ENCODE measurements at regions not wholly inside any gene's neighbourhood (a gene's known extent, or its start where the extent isn't known, plus 50 kb on each side); places are given as distances from the start of the nearest gene placed in this dataset.

GRCh38 chr11:69359735-69360480, 66.0 kb downstream of the MYEOV start:
- WGBS, 2 donors, result 74 to 81% methylated on average over 4 of the region's 5 CpGs
- intact Hi-C loops (cut with DNase I), result no loop called here
- no peak overlapping the region for H3K4me3 ChIP-seq
- no peak for DNase-seq
- peaks cover 0 to 24% (median 0%) of the 10 kb centered on the region in 4 donors for H3K27me3 ChIP-seq
- TF ChIP-seq CTCF (IDR thresholded peaks at IDR 0.05) (no peak), POLR2A (IDR thresholded peaks at IDR 0.05) (no peak)
- no peak overlapping the region for H3K27ac ChIP-seq
- H3K4me1 ChIP-seq, result no peaks in the 10 kb centered on the region
- peaks cover 0 to 10% (median 6%) of the 10 kb centered on the region in 3 donors for H3K9me3 ChIP-seq
- no peaks in the 10 kb centered on the region for H3K36me3 ChIP-seq

- peaks cover 0 to 10% (median 6%) of the 10 kb centered on the region in 3 donors for H3K9me3 ChIP-seq
- no peak overlapping the region for H3K27ac ChIP-seq
- H3K4me3 ChIP-seq, result no peak overlapping the region
- no peaks in the 10 kb centered on the region for H3K4me1 ChIP-seq
- H3K27me3 ChIP-seq, result peaks cover 0 to 20% (median 0%) of the 10 kb centered on the region in 4 donors
- no peak for DNase-seq
- WGBS, 2 donors, result 96% methylated on average over 3 of the region's 3 CpGs; no CpG with 5 or more reads in 1 of the 2 donors
- H3K36me3 ChIP-seq, result no peaks in the 10 kb centered on the region
- intact Hi-C loops (cut with DNase I), result no loop called here
- TF ChIP-seq POLR2A (IDR thresholded peaks at IDR 0.05), result no peak
These were observed 66.7 kb downstream of the MYEOV start for GRCh38 chr11:69360606-69361005.

- no peak for DNase-seq
- no peaks in the 10 kb centered on the region for H3K36me3 ChIP-seq
- no peaks in the 10 kb centered on the region for H3K4me1 ChIP-seq
- peaks cover 0 to 10% (median 6%) of the 10 kb centered on the region in 3 donors for H3K9me3 ChIP-seq
- peaks cover 0 to 15% (median 0%) of the 10 kb centered on the region in 4 donors for H3K27me3 ChIP-seq
- intact Hi-C loops (cut with DNase I), result no loop called here
- H3K4me3 ChIP-seq, result no peak overlapping the region
- WGBS, 2 donors, result 72 to 81% methylated on average over 6 of the region's 6 CpGs
- TF ChIP-seq POLR2A (IDR thresholded peaks at IDR 0.05), result no peak
- TF ChIP-seq CTCF (IDR thresholded peaks at IDR 0.05), result no peak
- no peak overlapping the region for H3K27ac ChIP-seq
These were observed 67.1 kb downstream of the MYEOV start for GRCh38 chr11:69361048-69361447.

GRCh38 chr11:69361466-69361865, 67.5 kb downstream of the MYEOV start:
- no peak for TF ChIP-seq CTCF (IDR thresholded peaks at IDR 0.05)
- TF ChIP-seq POLR2A (IDR thresholded peaks at IDR 0.05), result no peak
- peaks cover 0 to 10% (median 6%) of the 10 kb centered on the region in 3 donors for H3K9me3 ChIP-seq
- no peaks in the 10 kb centered on the region for H3K36me3 ChIP-seq
- DNase-seq, result no peak
- H3K27ac ChIP-seq, result no peak overlapping the region
- peaks cover 0 to 11% (median 0%) of the 10 kb centered on the region in 4 donors for H3K27me3 ChIP-seq
- H3K4me1 ChIP-seq, result no peaks in the 10 kb centered on the region
- 84 to 85% methylated on average over 9 of the region's 9 CpGs for WGBS, 2 donors
- intact Hi-C loops (cut with DNase I), result no loop called here
- H3K4me3 ChIP-seq, result no peak overlapping the region

- no peak for DNase-seq
- Histone ChIP-seq H3K27ac (no peak overlapping the region), H3K36me3 (no peaks in the 10 kb centered on the region), H3K4me1 (no peaks in the 10 kb centered on the region), H3K9me3 (peaks cover 0 to 10% (median 6%) of the 10 kb centered on the region in 3 donors), H3K4me3 (no peak overlapping the region), H3K27me3 (peaks cover 0 to 3% (median 0%) of the 10 kb centered on the region in 4 donors)
- 59 to 85% methylated on average over 3 of the region's 3 CpGs for WGBS, 2 donors
- TF ChIP-seq CTCF (IDR thresholded peaks at IDR 0.05) (no peak), POLR2A (IDR thresholded peaks at IDR 0.05) (no peak)
- intact Hi-C loops (cut with DNase I), result no loop called here
These were observed 68.4 kb downstream of the MYEOV start for GRCh38 chr11:69362315-69362714.

Measured in esophagus squamous epithelium (tissue), 5 donors.